ENCODE measurements at regions not wholly inside any gene's neighbourhood (a gene's known extent, or its start where the extent isn't known, plus 50 kb on each side); places are given as distances from the start of the nearest gene placed in this dataset.
"Not testable (repeated sequence)": the region's sequence is repeated elsewhere in the genome, so short reads cannot be mapped to it uniquely, and the experiment has no call there.

DNA sequence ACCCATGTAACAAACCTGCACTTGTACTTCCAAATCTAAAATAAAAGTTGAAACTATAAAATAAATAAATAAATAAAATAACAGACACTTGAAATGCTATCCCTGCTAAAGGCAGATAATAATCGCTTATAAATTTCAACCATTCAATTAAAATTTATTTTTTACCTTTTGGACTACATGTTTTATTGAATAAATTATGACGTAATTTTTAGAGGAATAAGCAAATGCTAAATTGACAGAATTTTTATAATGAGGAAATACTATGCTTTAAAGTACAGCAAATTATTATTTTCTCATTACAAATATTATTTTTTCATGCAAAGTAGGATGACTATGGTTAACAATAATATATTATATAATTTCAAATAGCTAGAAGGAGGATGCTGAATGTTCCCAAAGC is 658.6 kb upstream of the LMO3 start:
- FAIRE-seq (no peak), DNase-seq (ENCODE audit: low spot score) (no peak)

DNA sequence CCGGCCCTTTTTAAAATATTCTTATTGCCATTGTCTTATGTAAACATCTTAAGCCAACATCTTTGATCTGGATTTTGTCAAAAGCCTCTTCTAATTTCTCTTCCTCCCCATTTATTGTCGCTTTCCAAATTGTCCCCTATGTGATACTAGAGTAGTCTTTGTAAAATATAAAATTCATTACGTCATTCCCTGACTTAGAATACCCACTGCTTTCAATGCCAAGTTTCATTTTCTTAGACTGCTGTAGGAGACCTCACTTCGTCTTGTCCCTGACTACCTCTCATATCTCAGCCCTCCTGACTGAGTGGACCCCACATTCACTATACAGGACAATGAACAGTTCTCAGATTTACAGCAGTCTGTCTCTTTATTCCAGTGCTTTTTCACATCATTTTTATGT is 633.9 kb upstream of the LMO3 start:
- FAIRE-seq (no peak), DNase-seq (ENCODE audit: low spot score) (no peak)

DNA sequence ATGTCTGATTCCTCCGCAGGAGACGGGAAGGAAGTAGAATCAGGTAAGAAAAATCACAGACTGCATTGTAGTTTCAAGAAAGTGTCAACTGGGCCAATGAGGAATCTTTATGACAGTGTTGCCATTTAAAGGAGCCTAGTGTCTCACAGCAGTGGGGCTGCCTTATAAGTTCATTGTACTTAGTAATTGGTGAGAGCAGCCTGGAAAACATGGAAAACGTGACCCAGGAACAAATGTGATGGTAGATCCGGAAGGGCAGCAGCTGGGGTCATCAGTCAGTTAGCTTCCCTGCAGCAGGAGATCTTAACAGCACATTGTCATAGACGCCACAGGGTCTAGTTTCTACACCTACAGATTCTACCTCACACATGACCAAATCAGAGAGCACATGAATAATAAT is 630.0 kb upstream of the LMO3 start:
- FAIRE-seq (no peak), DNase-seq (ENCODE audit: low spot score) (no peak)

DNA sequence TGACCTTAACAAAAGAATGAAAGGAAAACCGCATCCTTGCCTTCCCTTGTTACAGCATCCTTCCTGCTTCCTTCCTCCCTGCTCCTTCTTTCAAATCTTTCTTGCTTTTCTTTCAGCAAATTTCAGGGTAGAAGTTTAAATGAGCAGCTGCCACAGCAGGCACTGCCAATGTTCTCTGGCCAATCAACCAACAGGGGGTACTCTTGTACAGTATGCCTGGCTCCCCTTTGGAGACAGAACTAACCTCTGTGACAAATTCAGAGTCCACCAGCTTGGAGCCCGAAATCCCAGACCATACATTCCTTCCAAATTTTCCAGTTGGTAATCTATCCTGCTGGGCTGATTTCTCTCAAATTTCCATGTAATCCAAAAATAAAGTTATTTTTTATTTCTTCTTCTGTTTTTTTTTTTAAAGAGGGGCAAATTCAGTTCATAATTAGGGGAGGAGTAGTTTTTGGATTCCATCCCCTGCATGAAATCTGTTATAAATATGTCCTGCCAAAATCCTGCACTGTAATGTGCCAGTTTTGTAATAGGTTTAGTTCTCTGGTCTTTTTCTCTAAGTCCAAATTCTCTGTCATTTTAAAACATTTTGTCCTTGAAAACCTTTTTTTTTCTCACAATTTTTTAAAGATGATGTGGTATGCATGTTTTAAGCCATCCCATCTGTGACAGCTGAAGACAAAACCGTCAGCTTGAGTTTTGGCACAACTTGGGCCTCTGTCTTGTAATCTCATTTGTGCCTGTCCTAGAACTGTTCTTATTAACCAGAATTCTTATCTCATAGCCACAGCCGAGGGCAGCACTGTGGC is 610.0 kb upstream of the LMO3 start:
- FAIRE-seq (no peak), DNase-seq (ENCODE audit: low spot score) (peak; percentile 8)

DNA sequence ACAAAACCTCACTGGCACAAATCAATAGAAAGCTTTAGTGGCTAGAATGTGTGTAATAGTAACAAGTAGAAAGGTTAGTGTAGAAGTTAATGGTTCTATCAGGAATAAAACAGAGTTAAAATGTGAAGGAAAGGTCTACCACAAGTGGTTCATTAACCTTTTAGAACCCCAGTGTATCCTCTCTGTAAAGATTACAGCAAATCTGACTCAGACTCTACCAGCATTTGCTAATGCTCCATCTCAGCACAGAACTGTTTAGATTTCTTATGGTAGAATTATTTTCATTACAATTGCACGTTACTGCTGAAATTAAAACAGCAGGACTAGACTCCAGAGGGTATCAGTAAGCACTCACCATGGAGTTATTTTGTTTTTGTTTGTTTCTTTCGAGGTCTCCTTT is 609.0 kb upstream of the LMO3 start:
- FAIRE-seq = peak; percentile 96

DNA sequence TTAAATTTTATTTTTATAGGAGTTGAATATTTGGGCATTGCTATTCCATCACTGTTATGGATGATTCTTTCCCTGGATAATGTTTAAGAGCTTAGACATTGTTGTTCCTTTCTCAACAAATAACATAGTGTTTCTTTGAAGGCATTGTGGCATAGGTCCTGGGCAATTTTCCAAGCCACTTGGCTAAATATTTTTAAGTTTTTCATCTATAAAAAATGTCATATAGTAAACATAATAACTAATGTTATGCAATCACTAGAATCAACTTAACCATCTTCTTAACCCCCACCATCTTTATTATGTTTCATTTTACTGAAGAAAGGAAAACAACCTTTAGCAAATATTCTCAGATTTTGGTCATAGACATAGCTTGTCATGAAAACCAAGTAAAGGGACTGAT is 600.6 kb upstream of the LMO3 start:
- DNase-seq (ENCODE audit: low spot score) (no peak), FAIRE-seq (no peak)

More for the DNA sequence above, 609.0 kb upstream of the LMO3 start:
- peak; percentile 51 for DNase-seq (ENCODE audit: low spot score)

DNA sequence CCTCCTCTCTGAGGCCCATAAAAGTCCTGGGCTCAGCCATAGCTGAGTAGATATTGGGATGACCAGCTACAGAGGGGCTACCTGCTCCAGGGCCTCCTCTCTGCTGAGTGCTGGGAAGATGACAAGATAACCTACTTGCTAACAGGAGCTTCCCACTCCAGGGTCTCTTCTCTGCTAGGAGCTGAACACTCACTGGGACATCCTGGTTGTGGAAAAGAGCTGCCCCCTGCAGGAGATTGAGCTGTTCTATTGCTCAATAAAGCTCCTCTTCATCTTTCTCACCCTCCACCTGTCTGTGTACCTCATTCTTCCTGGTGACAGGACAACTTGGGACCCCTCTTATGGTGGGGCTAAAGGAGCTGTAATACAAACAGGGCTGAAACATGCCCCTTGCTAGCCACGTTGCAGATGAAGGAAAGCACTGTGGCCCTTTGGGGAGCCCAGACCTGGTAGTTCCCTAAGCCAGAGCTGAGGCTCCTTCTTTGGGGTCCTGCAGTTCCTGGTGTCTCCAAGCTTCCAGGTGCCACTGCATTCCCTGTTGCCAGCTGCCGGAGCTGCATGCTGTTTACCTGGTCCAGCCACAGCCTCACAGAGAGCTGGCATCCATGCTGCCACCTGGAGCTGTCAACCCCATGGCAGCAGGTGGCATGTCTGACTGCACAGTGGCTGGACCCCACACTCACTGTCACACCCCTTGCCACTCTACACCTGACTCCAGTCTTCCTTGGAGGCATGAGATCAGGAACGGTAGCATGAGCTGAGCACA is 598.5 kb upstream of the LMO3 start:
- DNase-seq (ENCODE audit: low spot score) (no peak), FAIRE-seq (no peak)

DNA sequence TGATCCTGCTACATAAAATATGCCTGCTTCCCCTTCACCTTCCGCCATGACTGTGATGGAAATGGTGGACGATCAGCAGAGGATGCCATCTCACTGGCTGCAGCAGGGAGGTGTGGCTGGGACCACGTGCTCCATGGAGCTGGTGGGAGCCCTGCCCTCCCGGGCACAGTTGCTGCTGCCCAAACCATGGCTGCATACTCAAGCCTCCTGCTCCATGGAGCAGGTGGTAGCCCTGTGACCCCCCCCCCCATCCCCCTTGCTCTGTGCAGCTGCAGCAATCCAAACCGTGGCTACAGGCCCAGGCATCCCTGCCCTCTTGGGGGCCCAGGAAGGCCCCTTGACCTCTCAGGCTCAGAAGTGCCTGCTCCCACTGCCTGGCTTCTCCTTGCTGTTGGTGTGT is 597.5 kb upstream of the LMO3 start:
- FAIRE-seq = no peak
- DNase-seq (ENCODE audit: low spot score) = no peak

DNA sequence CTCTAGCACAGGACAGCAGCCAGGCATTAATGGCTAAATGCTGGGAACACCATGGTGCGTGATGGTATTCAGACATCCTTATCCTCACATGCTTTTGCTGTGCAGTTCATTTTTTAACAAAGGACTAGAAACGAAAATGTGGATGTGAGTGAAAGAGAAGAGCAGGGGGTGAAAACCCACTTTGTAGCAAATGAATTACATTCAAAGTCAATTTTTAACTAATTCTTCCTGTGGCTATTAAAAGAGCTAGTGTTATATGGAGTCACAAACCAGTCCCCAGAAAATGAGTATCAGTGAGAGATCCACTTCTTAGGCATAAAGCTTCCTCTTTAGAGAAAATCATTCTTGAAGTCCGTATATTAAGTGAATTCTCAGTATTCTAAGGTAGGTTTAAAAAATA is 592.0 kb upstream of the LMO3 start:
- DNase-seq (ENCODE audit: low spot score) (no peak), FAIRE-seq (peak; percentile 80)

DNA sequence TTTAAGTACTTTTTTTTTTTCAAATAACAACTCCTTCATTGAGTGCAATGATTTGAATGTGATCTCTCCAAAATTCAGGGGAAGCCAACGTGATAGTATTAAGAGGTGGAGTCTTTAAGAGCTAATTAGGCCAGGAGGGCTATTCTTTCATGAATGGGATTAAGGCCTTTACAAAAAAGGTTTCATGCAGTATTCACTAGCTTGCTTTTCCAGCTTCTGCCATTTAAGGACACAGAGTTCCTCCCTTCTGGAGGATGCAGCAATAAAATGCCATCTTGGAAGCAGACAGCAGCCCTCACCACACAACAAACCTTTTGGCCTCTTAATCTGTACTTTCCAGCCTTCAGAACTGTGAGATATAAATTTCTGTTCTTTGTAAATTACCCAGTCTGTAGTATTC is 586.8 kb upstream of the LMO3 start:
- DNase-seq (ENCODE audit: low spot score) (no peak), FAIRE-seq (no peak)

DNA sequence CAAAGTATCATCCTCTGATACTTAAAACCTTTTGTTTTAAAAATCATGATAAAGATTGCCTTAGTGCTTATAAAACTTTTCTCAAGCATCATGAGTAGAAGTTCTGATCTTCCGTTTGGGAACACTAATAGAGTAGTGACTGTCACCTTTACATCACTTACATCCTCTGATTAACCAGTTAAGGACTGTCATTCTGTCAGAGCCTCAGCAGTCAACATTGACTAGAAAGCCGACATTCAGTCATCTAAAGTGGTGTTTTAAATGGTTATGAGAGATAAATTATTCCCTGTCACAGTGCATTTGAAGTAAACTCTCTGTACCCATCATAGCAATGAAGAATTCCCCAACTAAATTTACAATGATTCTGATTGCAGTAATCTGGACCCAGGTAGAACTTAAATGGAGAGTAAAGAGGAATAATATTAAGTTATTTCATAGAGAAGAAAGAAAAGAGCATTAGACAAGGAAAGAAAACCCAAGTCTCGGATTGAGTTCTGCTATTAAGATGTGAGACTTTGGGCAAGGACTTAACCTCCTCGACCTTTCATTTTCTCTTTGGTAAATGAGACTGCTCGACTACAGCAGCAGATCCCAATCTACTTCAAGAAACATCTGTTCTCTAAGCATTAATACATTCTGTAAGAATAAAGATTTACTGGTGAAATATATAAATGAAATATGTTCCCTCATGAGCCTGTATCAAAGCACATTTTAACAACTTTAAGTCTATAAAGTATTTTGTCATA is 563.9 kb upstream of the LMO3 start:
- DNase-seq (ENCODE audit: low spot score) (no peak), FAIRE-seq (no peak)

DNA sequence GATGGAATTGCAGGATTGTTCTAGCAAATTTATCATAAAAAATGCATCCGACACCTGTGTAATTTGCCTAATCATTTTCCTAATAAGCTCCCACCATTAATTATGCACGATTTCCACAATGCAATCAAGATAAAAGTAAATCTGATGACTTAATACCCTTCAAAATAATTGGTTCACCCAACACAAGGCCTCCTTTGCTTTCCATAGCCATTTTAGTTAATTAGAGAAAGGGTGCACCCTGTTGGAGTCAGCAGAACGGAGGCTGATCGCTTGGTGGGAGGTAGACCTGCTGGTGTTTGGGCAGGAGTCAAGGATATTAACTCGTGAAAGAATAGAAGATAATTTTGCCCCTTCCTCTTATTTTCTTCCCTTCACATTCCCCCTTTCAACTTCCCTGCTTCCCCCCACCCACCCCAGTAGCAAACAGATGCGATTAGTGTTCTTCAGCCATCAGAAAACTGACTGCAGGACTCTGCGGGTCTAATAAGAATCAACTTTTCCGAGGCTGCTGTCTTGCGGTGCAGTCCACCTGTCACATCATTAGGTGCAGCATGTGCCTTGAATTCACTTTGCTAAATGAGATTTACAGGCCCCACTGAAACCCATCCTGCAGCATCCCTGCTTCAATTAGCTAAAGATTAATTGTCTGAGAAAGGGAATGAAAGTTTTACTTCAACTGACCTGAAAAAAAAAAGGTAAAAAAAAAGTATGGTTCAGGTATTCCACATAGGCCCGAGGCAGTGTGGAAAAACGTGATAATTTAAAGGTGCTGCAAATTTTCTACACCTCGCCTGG is 553.7 kb upstream of the LMO3 start:
- FAIRE-seq (no peak), DNase-seq (ENCODE audit: low spot score) (no peak)

DNA sequence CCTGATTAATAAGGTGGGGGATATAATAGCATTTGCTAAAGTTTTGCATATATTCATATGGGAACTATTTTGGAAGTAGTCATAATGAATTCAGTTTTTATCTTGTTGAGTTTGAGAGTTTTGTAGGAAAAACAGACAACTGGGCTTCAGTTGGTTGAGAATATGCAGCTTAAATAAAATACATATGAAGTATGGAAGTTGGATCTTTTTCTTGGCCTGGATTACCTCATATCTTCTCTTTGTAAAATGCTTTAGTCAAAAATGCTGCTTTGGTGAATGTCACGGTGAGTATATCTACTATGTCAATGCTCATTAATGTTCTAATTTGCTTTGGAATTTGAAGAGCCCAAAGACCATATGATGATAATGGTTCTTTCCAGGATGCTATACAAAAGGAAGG is 552.2 kb upstream of the LMO3 start:
- DNase-seq (ENCODE audit: low spot score) = no peak
- FAIRE-seq = no peak

DNA sequence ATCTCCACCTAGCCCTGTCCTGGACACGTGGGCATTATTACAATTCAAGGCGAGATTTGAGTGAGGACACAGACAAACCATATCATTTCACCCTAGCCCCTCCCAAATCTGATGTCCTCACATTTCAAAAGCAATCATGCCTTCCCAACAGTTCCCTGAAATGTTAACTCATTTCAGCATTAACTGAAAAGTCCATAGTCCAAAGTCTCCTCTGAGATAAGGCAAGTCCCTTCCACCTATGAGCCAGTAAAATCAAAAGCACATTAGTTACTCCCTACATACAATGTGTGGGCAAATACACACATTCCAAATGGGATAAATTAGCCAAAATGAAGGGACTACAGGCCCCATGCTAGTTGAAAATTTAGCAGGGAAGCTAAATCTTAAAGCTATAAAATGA is 546.0 kb upstream of the LMO3 start:
- DNase-seq (ENCODE audit: low spot score) (no peak), FAIRE-seq (no peak)

DNA sequence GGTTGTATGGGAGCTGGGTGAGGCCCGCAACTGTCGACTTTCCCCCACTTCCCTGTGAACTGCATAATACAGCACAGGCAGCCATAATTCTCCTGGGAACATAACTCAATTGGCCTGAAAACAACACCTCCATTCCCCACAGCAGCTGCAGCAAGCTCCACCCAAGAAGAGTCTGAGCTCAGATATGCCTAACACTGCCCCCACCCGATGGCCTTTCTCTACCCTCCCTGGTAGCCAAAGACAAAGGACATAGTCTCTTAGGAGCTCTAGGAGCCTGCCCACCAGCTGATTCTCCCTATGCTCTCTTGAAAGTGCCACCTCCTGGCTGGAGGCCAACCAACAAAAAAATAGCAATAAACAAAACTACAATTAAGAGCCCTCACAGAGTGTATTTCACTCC is 542.7 kb upstream of the LMO3 start:
- FAIRE-seq (no peak), DNase-seq (ENCODE audit: low spot score) (no peak)

DNA sequence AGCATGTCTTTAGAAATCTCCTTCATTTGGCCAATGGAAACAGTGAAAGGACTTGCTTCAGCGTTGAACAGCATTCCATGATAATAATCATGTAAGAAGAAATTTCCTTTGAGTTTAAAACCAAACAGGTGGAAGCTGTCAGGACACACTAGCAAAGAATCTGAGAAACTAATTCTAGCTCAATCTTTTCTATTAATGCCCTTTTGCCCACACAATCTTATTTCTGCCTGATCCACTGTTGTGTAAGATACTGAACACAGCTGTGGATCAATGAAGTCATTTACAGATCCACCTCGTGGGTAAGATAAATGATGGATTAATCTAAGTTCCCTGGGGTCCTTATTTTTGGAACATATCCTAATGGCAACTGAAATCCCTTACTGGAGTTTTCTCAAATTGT is 536.9 kb upstream of the LMO3 start:
- DNase-seq (ENCODE audit: low spot score) = no peak
- no peak for FAIRE-seq

DNA sequence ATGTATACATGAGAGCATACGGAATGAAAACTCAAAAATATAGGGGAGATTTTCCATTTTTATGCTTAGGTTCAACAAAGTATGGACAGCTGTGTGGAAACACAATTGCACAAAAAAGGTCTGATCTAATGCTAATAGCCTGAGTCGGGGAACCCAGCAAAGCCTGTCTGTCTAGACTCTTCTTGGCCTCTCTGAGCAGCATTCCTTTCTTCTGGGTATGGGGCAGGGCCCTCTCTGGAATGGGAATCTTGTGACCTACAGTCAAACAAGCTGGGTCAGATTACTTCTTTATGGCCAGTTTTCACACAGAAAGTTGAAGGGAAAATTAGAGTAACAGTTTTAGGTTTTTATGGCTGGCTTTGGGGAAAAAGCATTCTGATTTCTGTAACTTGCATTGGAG is 534.0 kb upstream of the LMO3 start:
- no peak for DNase-seq (ENCODE audit: low spot score)

DNA sequence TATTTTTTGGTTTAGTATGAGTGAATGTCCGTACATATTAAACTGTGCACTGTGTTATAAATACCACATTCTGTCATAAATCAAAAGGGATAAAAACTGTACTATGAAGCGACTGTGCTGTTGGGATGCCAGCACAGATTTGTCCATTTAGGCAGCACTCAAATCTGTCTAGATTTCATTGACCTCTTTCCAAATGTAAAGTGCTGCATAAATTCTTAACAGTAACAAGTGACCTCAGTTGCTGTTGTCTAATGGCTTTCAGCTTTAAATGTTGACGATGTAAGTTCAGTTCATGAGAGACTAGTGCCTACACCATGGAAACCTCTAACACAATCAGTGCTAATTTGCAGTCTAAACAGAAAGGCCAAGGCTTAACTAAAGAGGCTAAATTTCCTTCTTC is 531.4 kb upstream of the LMO3 start:
- DNase-seq (ENCODE audit: low spot score) (no peak), FAIRE-seq (no peak)

More for the DNA sequence above, 534.0 kb upstream of the LMO3 start:
- FAIRE-seq = no peak

DNA sequence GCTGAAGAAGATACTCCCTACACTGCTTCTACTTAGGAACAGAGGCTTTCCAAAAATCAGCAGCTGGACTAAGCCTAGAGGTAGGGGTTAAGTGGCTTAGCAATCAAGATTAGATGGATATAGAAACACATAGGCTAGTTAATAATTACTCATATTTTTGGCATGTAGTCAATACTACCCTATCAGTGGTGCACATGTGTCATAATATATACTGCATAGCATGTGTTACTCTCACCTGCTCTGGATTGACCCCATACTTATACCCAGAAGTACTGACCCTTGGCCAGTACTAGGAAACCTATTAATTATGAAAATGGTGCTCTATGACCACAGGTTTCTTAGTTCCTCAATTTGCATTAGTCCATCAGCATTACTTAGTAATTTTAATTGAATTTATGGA is 528.4 kb upstream of the LMO3 start:
- DNase-seq (ENCODE audit: low spot score) (no peak), FAIRE-seq (no peak)

DNA sequence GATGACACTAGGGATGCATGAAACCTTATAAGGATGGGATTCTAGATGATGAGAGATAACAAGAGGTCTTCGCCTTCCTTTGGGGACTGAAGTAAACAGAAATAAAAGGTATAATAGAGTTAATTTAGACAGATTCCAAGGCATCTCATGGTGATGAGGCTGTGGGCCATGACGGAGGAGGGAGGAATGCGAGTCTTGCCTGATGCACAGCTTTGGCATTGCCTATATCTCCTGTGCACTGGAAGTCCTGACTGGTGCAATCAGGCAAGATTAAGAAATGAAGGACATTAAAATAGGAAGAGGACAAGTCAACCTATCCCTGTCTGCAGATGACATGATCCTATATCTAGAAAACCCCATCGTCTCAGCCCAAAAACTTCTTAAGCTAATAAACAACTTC is 526.4 kb upstream of the LMO3 start:
- DNase-seq (ENCODE audit: low spot score) (no peak), FAIRE-seq (no peak)

DNA sequence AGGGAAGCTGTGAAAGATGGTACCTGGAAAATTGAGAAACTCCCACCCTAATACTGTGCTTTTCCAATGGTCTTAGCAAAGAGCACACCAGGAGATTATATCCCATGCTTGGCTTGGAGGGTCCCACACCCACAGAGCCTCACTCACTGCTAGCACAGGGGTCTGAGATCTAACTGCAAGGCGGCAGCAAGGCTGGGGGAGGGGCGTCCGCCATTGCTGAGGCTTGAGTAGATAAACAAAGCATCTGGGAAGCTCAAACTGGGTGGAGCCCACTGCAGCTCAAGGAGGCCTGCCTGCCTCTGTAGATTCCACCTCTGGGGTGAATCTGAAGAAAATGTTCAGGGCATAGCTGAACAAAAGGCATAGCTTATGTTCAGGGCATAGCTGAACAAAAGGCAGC is 510.6 kb upstream of the LMO3 start:
- DNase-seq (ENCODE audit: low spot score); FAIRE-seq: not testable (repeated sequence)
